Gastrocnemius medialis (tissue), 4 donors: ENCODE measurements at regions not wholly inside any gene's neighbourhood (a gene's known extent, or its start where the extent isn't known, plus 50 kb on each side); places are given as distances from the start of the nearest gene placed in this dataset.

Experiments
- CTCF ChIP-seq, 5 experiments: fragments of 450-650 bp in 3 of 5; fragments of 200-600 bp in 2 of 5; sonication (generic) in 2 of 5; IDR thresholded peaks in 4 of 5; conservative IDR thresholded peaks in 1 of 5; 1 replicate in 4 of 5; 2 replicates in 1 of 5; pipeline ENCODE4 v1.5.1; 2016 to 2019; ENCODE audit warnings: antibody characterized with exemption in 5 of 5, mild to moderate bottlenecking in 3 of 5, moderate library complexity in 3 of 5
- POLR2A ChIP-seq, 2 donors: fragments of 450-650 bp; IDR thresholded peaks; one replicate each; pipeline ENCODE4 v1.6.1; 2017; ENCODE audit warnings: antibody characterized with exemption in 2 of 2, mild to moderate bottlenecking in 2 of 2, moderate library complexity in 2 of 2

DNA sequence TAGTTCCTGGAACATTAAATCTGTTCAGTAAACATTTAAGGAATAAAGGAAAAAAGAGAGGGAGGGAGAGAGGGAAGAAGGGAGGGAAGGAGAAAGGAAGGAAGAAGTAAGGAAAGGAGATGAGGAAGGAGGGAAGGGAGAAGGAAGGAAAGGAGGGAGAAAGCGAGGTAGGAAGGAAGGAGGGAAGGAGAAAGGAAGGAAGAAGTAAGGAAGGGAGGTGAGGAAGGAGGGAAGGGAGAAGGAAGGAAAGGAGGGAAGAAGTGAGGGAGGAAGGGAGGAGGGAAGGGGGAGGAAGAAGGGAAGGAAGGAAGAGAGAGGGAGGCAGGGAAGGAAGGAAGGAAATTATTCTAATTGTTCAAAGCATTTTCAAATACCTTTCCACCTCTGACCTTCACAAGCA, 77.2 kb upstream of the JUN start:
- no peak for TF ChIP-seq CTCF (IDR thresholded peaks at IDR 0.05 in 4 of 5, conservative IDR thresholded peaks at IDR 0.05 in 1 of 5)
- no peak for TF ChIP-seq POLR2A (IDR thresholded peaks at IDR 0.05)
